ENCODE measurements at regions not wholly inside any gene's neighbourhood (a gene's known extent, or its start where the extent isn't known, plus 50 kb on each side); places are given as distances from the start of the nearest gene placed in this dataset.

DNA sequence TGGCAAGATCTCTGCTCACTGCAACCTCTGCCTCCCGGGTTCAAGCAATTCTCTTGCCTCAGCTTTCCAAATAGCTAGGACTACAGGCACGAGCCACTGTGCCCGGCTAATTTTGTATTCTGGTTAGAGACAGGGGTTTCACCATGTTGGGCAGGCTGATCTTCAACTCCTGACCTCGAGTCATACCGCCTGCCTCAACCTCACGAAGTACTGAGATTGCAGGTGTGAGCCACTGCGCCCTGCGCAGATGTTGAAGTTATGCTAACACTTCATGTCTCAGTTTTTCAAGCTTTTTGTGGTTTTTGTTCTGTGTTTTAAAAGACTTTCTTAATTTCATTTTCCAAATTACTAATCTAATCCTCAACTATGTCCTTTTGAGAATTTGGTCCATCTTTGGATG lies 154.4 kb upstream of the TLL1 start:
- intact Hi-C loops (cut with micrococcal nuclease), result no loop called here
- Histone ChIP-seq H3K9me3 (replicated peaks in 1 of 2; ENCODE audit: control insufficient read depth in 1 of 2, insufficient read depth in 1 of 2, low read length in 2 of 2) (no peaks in the 10 kb centered on the region), H3K27ac (ENCODE audit: low read depth in 1 of 2, low read length in 2 of 2) (no peak overlapping the region)

DNA sequence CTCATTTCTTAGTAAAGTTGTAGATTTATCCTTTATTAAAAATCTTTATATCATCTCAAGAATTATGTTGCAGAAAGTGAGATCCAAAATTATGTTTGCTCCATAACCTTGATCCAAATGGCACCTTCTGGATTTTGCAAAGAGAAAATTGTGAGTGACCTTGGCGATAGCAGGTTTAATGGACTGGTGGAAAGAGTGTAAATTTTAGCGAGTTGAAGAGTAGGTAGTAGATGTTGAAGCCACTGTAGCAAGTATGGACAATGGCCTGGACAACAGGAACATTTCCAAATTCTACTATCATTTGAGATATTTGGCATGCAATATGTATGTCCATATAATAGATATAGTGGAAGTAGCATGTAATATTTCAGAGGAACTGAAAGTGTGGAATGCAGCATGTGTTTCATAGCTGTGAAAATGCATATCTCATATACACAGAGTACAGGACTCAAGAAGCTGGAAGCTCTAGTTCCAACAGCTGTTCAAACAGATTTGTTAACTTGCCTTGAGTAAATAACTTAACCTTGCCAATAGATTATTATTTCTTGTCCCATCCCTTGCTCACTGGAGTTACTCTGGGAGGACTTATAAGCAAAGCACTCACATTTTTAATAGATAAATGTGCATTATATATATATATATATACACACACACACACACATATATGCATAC lies 152.5 kb upstream of the TLL1 start:
- H3K4me1 Mint-ChIP-seq, result no peaks in the 10 kb centered on the region
- Histone ChIP-seq H3K79me2 (ENCODE audit: insufficient read depth, low read length) (no peaks in the 10 kb centered on the region), H3K4me2 (replicated peaks; ENCODE audit: extremely low read depth, low read length, poor library complexity, severe bottlenecking) (no peak overlapping the region), H4K20me1 (ENCODE audit: insufficient read depth, low read length) (no peaks in the 10 kb centered on the region), H3K4me3 (replicated peaks in 1 of 3; ENCODE audit: low read depth in 2 of 3, low read length in 3 of 3) (no peak overlapping the region), H2AFZ (ENCODE audit: insufficient read depth, low read depth, low read length, poor library complexity, severe bottlenecking) (no peak overlapping the region), H3K27ac (ENCODE audit: low read depth in 1 of 2, low read length in 2 of 2) (no peak overlapping the region), H3K9ac (ENCODE audit: insufficient read depth, low read length, poor library complexity, severe bottlenecking) (no peak overlapping the region), H3K9me3 (replicated peaks in 1 of 2; ENCODE audit: control insufficient read depth in 1 of 2, insufficient read depth in 1 of 2, low read length in 2 of 2) (no peaks in the 10 kb centered on the region), H3K4me1 (ENCODE audit: control insufficient read depth in 1 of 2, insufficient read depth in 2 of 2, low read length in 2 of 2) (no peaks in the 10 kb centered on the region), H3K36me3 (replicated peaks in 1 of 2; ENCODE audit: control insufficient read depth in 1 of 2, insufficient read depth in 2 of 2, low read length in 2 of 2) (no peaks in the 10 kb centered on the region), H3K27me3 (ENCODE audit: control insufficient read depth in 2 of 2, insufficient read depth in 2 of 2, low read length in 2 of 2) (no peaks in the 10 kb centered on the region)
- H3K9me3 Mint-ChIP-seq, result peaks cover 0 to 3% (median 2%) of the 10 kb centered on the region in 7 donors
- WGBS (ENCODE audit: insufficient coverage), result 100% methylated on average over 2 of the region's 2 CpGs
- intact Hi-C loops (cut with micrococcal nuclease), result no loop called here
- H3K27ac Mint-ChIP-seq, result no peak overlapping the region
- no peaks in the 10 kb centered on the region for H3K36me3 Mint-ChIP-seq
- no peak for DNase-seq
- TF ChIP-seq, protein P1, sequence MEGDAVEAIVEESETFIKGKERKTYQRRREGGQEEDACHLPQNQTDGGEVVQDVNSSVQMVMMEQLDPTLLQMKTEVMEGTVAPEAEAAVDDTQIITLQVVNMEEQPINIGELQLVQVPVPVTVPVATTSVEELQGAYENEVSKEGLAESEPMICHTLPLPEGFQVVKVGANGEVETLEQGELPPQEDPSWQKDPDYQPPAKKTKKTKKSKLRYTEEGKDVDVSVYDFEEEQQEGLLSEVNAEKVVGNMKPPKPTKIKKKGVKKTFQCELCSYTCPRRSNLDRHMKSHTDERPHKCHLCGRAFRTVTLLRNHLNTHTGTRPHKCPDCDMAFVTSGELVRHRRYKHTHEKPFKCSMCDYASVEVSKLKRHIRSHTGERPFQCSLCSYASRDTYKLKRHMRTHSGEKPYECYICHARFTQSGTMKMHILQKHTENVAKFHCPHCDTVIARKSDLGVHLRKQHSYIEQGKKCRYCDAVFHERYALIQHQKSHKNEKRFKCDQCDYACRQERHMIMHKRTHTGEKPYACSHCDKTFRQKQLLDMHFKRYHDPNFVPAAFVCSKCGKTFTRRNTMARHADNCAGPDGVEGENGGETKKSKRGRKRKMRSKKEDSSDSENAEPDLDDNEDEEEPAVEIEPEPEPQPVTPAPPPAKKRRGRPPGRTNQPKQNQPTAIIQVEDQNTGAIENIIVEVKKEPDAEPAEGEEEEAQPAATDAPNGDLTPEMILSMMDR (IDR thresholded peaks at IDR 0.05), result no peak
- no peak overlapping the region for H3K4me3 Mint-ChIP-seq
- H3K27me3 Mint-ChIP-seq (ENCODE audit: low read depth in 3 of 3), result peaks cover 0 to 3% (median 0%) of the 10 kb centered on the region in 3 donors

More for the DNA sequence above, 154.4 kb upstream of the TLL1 start:
- Mint-ChIP-seq H3K9me3 (peaks cover 0 to 7% (median 4%) of the 10 kb centered on the region in 7 donors), H3K27ac (no peak overlapping the region), H3K27me3 (ENCODE audit: low read depth in 3 of 3) (peaks cover 0 to 3% (median 0%) of the 10 kb centered on the region in 3 donors), H3K36me3 (no peaks in the 10 kb centered on the region), H3K4me3 (no peak overlapping the region), H3K4me1 (no peaks in the 10 kb centered on the region)
- Histone ChIP-seq H4K20me1 (ENCODE audit: insufficient read depth, low read length) (no peaks in the 10 kb centered on the region), H3K27me3 (ENCODE audit: control insufficient read depth in 2 of 2, insufficient read depth in 2 of 2, low read length in 2 of 2) (no peaks in the 10 kb centered on the region), H3K4me2 (replicated peaks; ENCODE audit: extremely low read depth, low read length, poor library complexity, severe bottlenecking) (no peak overlapping the region), H3K36me3 (replicated peaks in 1 of 2; ENCODE audit: control insufficient read depth in 1 of 2, insufficient read depth in 2 of 2, low read length in 2 of 2) (no peaks in the 10 kb centered on the region), H3K4me1 (ENCODE audit: control insufficient read depth in 1 of 2, insufficient read depth in 2 of 2, low read length in 2 of 2) (no peaks in the 10 kb centered on the region), H3K9ac (ENCODE audit: insufficient read depth, low read length, poor library complexity, severe bottlenecking) (no peak overlapping the region), H3K4me3 (replicated peaks in 1 of 3; ENCODE audit: low read depth in 2 of 3, low read length in 3 of 3) (no peak overlapping the region), H3K79me2 (ENCODE audit: insufficient read depth, low read length) (no peaks in the 10 kb centered on the region), H2AFZ (ENCODE audit: insufficient read depth, low read depth, low read length, poor library complexity, severe bottlenecking) (no peak overlapping the region)
- 93% methylated on average over 5 of the region's 8 CpGs for WGBS (ENCODE audit: insufficient coverage)
- no peak for DNase-seq
- TF ChIP-seq, protein P1 (IDR thresholded peaks at IDR 0.05), result no peak

Measured in CD14-positive monocyte (primary cell).